Spleen (tissue), 7 donors: ENCODE measurements at regions not wholly inside any gene's neighbourhood (a gene's known extent, or its start where the extent isn't known, plus 50 kb on each side); places are given as distances from the start of the nearest gene placed in this dataset.

Experiments used
- CTCF ChIP-seq, 11 experiments: fragments of 200-600 bp in 7 of 11; fragments of 450-650 bp in 4 of 11; sonication (generic) in 4 of 11; IDR thresholded peaks in 8 of 11; conservative IDR thresholded peaks in 3 of 11; 1 replicate in 7 of 11; 2 replicates in 4 of 11; pipeline versions ENCODE4 v1.4.0 to v1.8.0; 2016 to 2021; ENCODE audit warnings: antibody characterized with exemption in 11 of 11, inconsistent platforms in 4 of 11, mild to moderate bottlenecking in 1 of 11
- POLR2AphosphoS5 ChIP-seq, 3 donors: sonication (generic); formaldehyde crosslinking; IDR thresholded peaks; one replicate each; pipeline ENCODE4 v1.5.1; 2017; ENCODE audit warnings: antibody characterized with exemption in 3 of 3
- donor health status: DM: no; HTN: no; CAD: no; lungs with moderate emphysema.
- donor health status: DM: no; HTN: no; CAD: no.
- donor health status: DM: no; HTN: no; CAD: no.

GRCh38 chr11:115958089-115959000 lies 454.1 kb upstream of the CADM1 start:
- TF ChIP-seq CTCF (IDR thresholded peaks at IDR 0.05 in 8 of 11, conservative IDR thresholded peaks at IDR 0.05 in 3 of 11) (no peak), POLR2AphosphoS5 (IDR thresholded peaks at IDR 0.05) (no peak)
